Amniotic stem cell (primary cell): ENCODE measurements at regions not wholly inside any gene's neighbourhood (a gene's known extent, or its start where the extent isn't known, plus 50 kb on each side); places are given as distances from the start of the nearest gene placed in this dataset.

Experiments used
- DNase-seq: peaks from one replicate; lab custom pipeline; 2025; lab: John Stamatoyannopoulos, UW

- DNase-seq = no peak
Measured at GRCh38 chr15:99508852-99509251, 56.9 kb upstream of the MEF2A start.

- no peak for DNase-seq
Measured at GRCh38 chr15:99509686-99510461, 55.9 kb upstream of the MEF2A start.

- no peak for DNase-seq
Measured at GRCh38 chr15:99511531-99511865, 54.3 kb upstream of the MEF2A start.

- no peak for DNase-seq
Measured at GRCh38 chr15:99511866-99512661, 53.7 kb upstream of the MEF2A start.

GRCh38 chr15:99514306-99514705, 51.5 kb upstream of the MEF2A start:
- no peak for DNase-seq
